Thyroid gland (tissue), 4 donors: ENCODE measurements at regions not wholly inside any gene's neighbourhood (a gene's known extent, or its start where the extent isn't known, plus 50 kb on each side); places are given as distances from the start of the nearest gene placed in this dataset.

Experiments
- CTCF ChIP-seq, 6 experiments: fragments of 200-600 bp in 3 of 6; fragments of 450-650 bp in 3 of 6; sonication (generic) in 3 of 6; IDR thresholded peaks; one replicate each; pipeline ENCODE4 v1.5.1; 2016 to 2019; ENCODE audit warnings: antibody characterized with exemption in 6 of 6, mild to moderate bottlenecking in 2 of 6, inconsistent platforms in 1 of 6, moderate library complexity in 1 of 6
- POLR2A ChIP-seq, 2 donors: fragments of 450-650 bp; IDR thresholded peaks; one replicate each; pipeline ENCODE4 v1.6.1; 2017; ENCODE audit warnings: antibody characterized with exemption in 2 of 2, mild to moderate bottlenecking in 2 of 2, moderate library complexity in 1 of 2

DNA sequence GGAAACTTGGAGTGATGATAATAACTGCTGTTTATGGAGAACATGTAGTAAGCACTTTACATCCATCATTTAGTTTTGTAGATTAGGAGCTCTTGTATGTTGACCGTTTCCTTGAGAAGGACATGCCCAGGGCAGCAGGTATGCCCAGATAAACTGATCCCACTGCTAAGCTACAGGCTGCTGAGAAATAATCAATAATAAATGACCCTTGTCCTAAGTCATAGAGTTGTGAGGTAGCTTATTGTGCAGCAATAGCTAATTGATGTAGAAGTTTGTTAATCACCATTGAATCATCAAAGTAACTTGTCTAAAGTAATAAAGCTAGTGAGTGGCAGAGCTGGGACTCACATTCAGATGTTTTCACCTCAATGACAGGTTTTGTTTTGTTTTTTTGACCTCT, 287.2 kb upstream of the CYRIA start:
- TF ChIP-seq CTCF (IDR thresholded peaks at IDR 0.05) (no peak), POLR2A (IDR thresholded peaks at IDR 0.05) (no peak)
